Transverse colon (tissue), 4 donors: ENCODE measurements at regions not wholly inside any gene's neighbourhood (a gene's known extent, or its start where the extent isn't known, plus 50 kb on each side); places are given as distances from the start of the nearest gene placed in this dataset.

ENCODE experiments used
- DNase-seq: peaks from one replicate; pipeline ENCODE4 v3.0.0-alpha.2; 2019
- H3K27ac ChIP-seq, 4 donors: fragments of 200-600 bp; sonication (generic); 2 replicates each; pipeline ENCODE4 v1.5.1; 2016 to 2018; ENCODE audit warnings: inconsistent platforms in 4 of 4
- H3K27me3 ChIP-seq: fragments of 200-600 bp; sonication (generic); 2 replicates; pipeline ENCODE4 v1.5.1; 2017; ENCODE audit warnings: inconsistent platforms
- H3K36me3 ChIP-seq, 4 donors: fragments of 200-600 bp; sonication (generic); 2 replicates each; pipeline ENCODE4 v1.5.1; 2017 to 2019; ENCODE audit warnings: inconsistent platforms in 4 of 4
- H3K4me1 ChIP-seq, 4 donors: fragments of 200-600 bp; sonication (generic); 2 replicates each; pipeline ENCODE4 v1.5.1; 2017 to 2020; ENCODE audit warnings: inconsistent platforms in 4 of 4
- H3K4me3 ChIP-seq, 4 donors: fragments of 200-600 bp; sonication (generic); 1 replicate in 1 of 4; 2 replicates in 3 of 4; pipeline versions ENCODE4 v1.5.1 to v1.6.1; 2017 to 2019; ENCODE audit warnings: inconsistent platforms in 4 of 4
- H3K9me3 ChIP-seq, 2 donors: fragments of 200-600 bp; sonication (generic); 2 replicates each; pipeline ENCODE4 v1.5.1; 2017 to 2019; ENCODE audit warnings: inconsistent platforms in 2 of 2
- CTCF ChIP-seq, 5 experiments: fragments of 200-600 bp in 3 of 5; fragments of 450-650 bp in 2 of 5; sonication (generic) in 3 of 5; IDR thresholded peaks; 1 replicate in 2 of 5; 2 replicates in 3 of 5; pipeline ENCODE4 v1.5.1; 2016 to 2017; ENCODE audit warnings: antibody characterized with exemption in 5 of 5, inconsistent platforms in 3 of 5, mild to moderate bottlenecking in 2 of 5, moderate library complexity in 1 of 5
- EP300 ChIP-seq: sonication (generic); formaldehyde crosslinking; IDR thresholded peaks from one replicate; pipeline ENCODE4 v1.6.1; 2017; ENCODE audit warnings: antibody characterized with exemption, low read depth
- POLR2A ChIP-seq: fragments of 450-650 bp; IDR thresholded peaks from one replicate; pipeline ENCODE4 v1.6.1; 2016; ENCODE audit warnings: antibody characterized with exemption, mild to moderate bottlenecking, moderate library complexity
- POLR2AphosphoS5 ChIP-seq, 3 donors: sonication (generic); formaldehyde crosslinking; IDR thresholded peaks; one replicate each; pipeline ENCODE4 v1.6.1; 2016; ENCODE audit warnings: antibody characterized with exemption in 3 of 3
- WGBS, 2 donors: methylation state at CpG; one replicate each; pipeline ENCODE4 v1.1.5; 2018; ENCODE audit warnings: low coverage in 1 of 2; 5-methylcytosine and 5-hydroxymethylcytosine counted together
- in situ Hi-C, 4 donors: fragments of 200-750 bp; cut with MboI; loops; one replicate each; pipeline versions ENCODE4 v1.15.0 to v1.15.1; 2017; ENCODE audit warnings: low sequenced_read_pairs in 3 of 4, low pct_ligation_motif_present in 1 of 4, low pct_unique_long_range_greater_than_20kb in 1 of 4
- intact Hi-C: fragments of 100-400 bp; cut with DNase I; formaldehyde crosslinking; loops from one replicate; pipeline ENCODE4 v1.15.1; 2023; ENCODE audit warnings: low total_unique reads

GRCh38 chr3:190234621-190235020 is 87.6 kb downstream of the CLDN1 start:
- Histone ChIP-seq H3K36me3 (no peaks in the 10 kb centered on the region), H3K27ac (no peak overlapping the region), H3K27me3 (no peaks in the 10 kb centered on the region), H3K9me3 (no peaks in the 10 kb centered on the region), H3K4me1 (no peaks in the 10 kb centered on the region), H3K4me3 (no peak overlapping the region)
- 96% methylated on average over 3 of the region's 3 CpGs for WGBS, 2 donors
- no peak for DNase-seq
- in situ Hi-C loops: no loop called here
- intact Hi-C loops: no loop called here
- TF ChIP-seq EP300 (no peak), CTCF (IDR thresholded peaks at IDR 0.05) (no peak), POLR2A (no peak), POLR2AphosphoS5 (IDR thresholded peaks at IDR 0.05) (no peak)

GRCh38 chr3:190229632-190230424 is 92.4 kb downstream of the CLDN1 start:
- TF ChIP-seq POLR2AphosphoS5 (IDR thresholded peaks at IDR 0.05) (no peak), CTCF (IDR thresholded peaks at IDR 0.05) (no peak), EP300 (no peak), POLR2A (no peak)
- H3K27ac ChIP-seq: no peak overlapping the region

GRCh38 chr3:190227064-190227463 is 95.2 kb downstream of the CLDN1 start:
- in situ Hi-C loops (loop anchor here in 1 of 4 donors (10.0 kb wide), 1 partner anchor 98 kb away; the partner anchor contains the start of gene CLDN1), intact Hi-C loops (loop anchor here (10.0 kb wide), 1 partner anchor 98 kb away; the partner anchor contains the start of gene CLDN1)
- Histone ChIP-seq H3K27me3 (no peaks in the 10 kb centered on the region), H3K4me3 (no peak overlapping the region), H3K9me3 (no peaks in the 10 kb centered on the region), H3K36me3 (no peaks in the 10 kb centered on the region), H3K27ac (no peak overlapping the region), H3K4me1 (no peaks in the 10 kb centered on the region)
- no peak for DNase-seq
- TF ChIP-seq POLR2A: no peak
- no peak for TF ChIP-seq EP300
- TF ChIP-seq POLR2AphosphoS5 (IDR thresholded peaks at IDR 0.05): no peak
- TF ChIP-seq CTCF (IDR thresholded peaks at IDR 0.05): no peak
- 86 to 100% methylated on average over 1 to 2 of the region's 2 CpGs for WGBS, 2 donors

More at GRCh38 chr3:190229632-190230424, 92.4 kb downstream of the CLDN1 start:
- 58 to 76% methylated on average over 4 of the region's 4 CpGs for WGBS, 2 donors
- Histone ChIP-seq H3K9me3 (no peaks in the 10 kb centered on the region), H3K36me3 (no peaks in the 10 kb centered on the region), H3K4me1 (no peaks in the 10 kb centered on the region), H3K4me3 (no peak overlapping the region), H3K27me3 (no peaks in the 10 kb centered on the region)
- intact Hi-C loops: loop anchor here (10.0 kb wide), 1 partner anchor 95 kb away; the partner anchor contains the start of gene CLDN1
- DNase-seq: no peak
- in situ Hi-C loops: loop anchor here in 1 of 4 donors (10.0 kb wide), 1 partner anchor 95 kb away; the partner anchor contains the start of gene CLDN1

- Histone ChIP-seq H3K4me1 (no peaks in the 10 kb centered on the region), H3K36me3 (no peaks in the 10 kb centered on the region), H3K4me3 (no peak overlapping the region), H3K27ac (no peak overlapping the region), H3K27me3 (no peaks in the 10 kb centered on the region), H3K9me3 (no peaks in the 10 kb centered on the region)
- intact Hi-C loops: loop anchor here (10.0 kb wide), 1 partner anchor 100 kb away; the partner anchor contains the start of gene CLDN1
- 18 to 19% methylated on average over 4 of the region's 4 CpGs for WGBS, 2 donors
- TF ChIP-seq POLR2A: no peak
- TF ChIP-seq EP300: no peak
- TF ChIP-seq CTCF (IDR thresholded peaks at IDR 0.05): peak; percentile 32 to 48 (median 44)
- no peak for DNase-seq
- in situ Hi-C loops: loop anchor here in 1 of 4 donors (10.0 kb wide), 1 partner anchor 100 kb away; the partner anchor contains the start of gene CLDN1
Measured at GRCh38 chr3:190224863-190225692, 97.2 kb downstream of the CLDN1 start.
